Panc1 (cell line): ENCODE measurements at regions not wholly inside any gene's neighbourhood (a gene's known extent, or its start where the extent isn't known, plus 50 kb on each side); places are given as distances from the start of the nearest gene placed in this dataset.

Source experiments
- ATAC-seq: fragments of 200-7000 bp; cut with Tn5 transposase; 2 replicates; pipeline ENCODE4 v1.9.1; 2020; ENCODE audit warnings: mild to moderate bottlenecking, moderate library complexity
- BruUV-seq: library from RNA; stranded (reverse); fragments of 400-500 nt; replicated peaks from 2 replicates; lab custom pipeline; 2021; lab: Mats Ljungman, UMichigan
- CTCF ChIA-PET: fragments of 300-600 bp; sonication (Branson Sonifier 250); formaldehyde crosslinking; loops from one replicate; lab custom pipeline; 2022; ENCODE audit warnings: antibody characterized with exemption; lab: Charles Lee
- POLR2A ChIA-PET: fragments of 300-600 bp; sonication (Branson Sonifier 250); formaldehyde crosslinking; loops from one replicate; lab custom pipeline; 2022; ENCODE audit warnings: antibody characterized with exemption; lab: Charles Lee
- DNase-seq: peaks from one replicate; pipeline ENCODE4 v3.0.0-alpha.2; 2010; ENCODE audit warnings: low read depth, low spot score
- H3K27ac ChIP-seq: 2 replicates; pipeline ENCODE4 v1.5.1; 2011; ENCODE audit warnings: mild to moderate bottlenecking, low read length, inconsistent platforms
- H3K27me3 ChIP-seq: fragments of 200-500 bp; sonication (Bioruptor generic); 2 replicates; pipeline ENCODE4 v1.6.0; 2014; ENCODE audit warnings: low read length, inconsistent platforms; ENCODE audit not compliant: control insufficient read depth, insufficient read depth
- H3K36me3 ChIP-seq: fragments of 200-500 bp; sonication (Bioruptor generic); 2 replicates; pipeline ENCODE4 v1.5.1; 2014; ENCODE audit warnings: inconsistent platforms, mild to moderate bottlenecking, low read length, moderate library complexity; ENCODE audit not compliant: control insufficient read depth, insufficient read depth
- H3K4me1 ChIP-seq: 2 replicates; pipeline ENCODE4 v1.5.1; 2011; ENCODE audit warnings: inconsistent platforms, mild to moderate bottlenecking, low read length, moderate library complexity; ENCODE audit not compliant: control insufficient read depth, insufficient read depth
- H3K4me3 ChIP-seq, 2 experiments: 2 replicates each; pipeline ENCODE4 v1.5.1; 2011 to 2012; ENCODE audit warnings: low read depth in 2 of 2, low read length in 2 of 2, mild to moderate bottlenecking in 2 of 2, inconsistent platforms in 1 of 2, moderate library complexity in 1 of 2
- H3K9me3 ChIP-seq: fragments of 200-500 bp; sonication (Bioruptor generic); 2 replicates; pipeline ENCODE4 v1.5.1; 2014; ENCODE audit warnings: low read depth, mild to moderate bottlenecking, inconsistent platforms, low read length, moderate library complexity; ENCODE audit not compliant: control insufficient read depth, insufficient read depth
- CTCF ChIP-seq: fragments of 450-650 bp; IDR thresholded peaks from 2 replicates; pipeline ENCODE4 v1.5.1; 2017; ENCODE audit warnings: mild to moderate bottlenecking
- POLR2AphosphoS5 ChIP-seq: IDR thresholded peaks from 2 replicates; pipeline ENCODE4 v1.6.1; 2012; ENCODE audit warnings: mild to moderate bottlenecking, low read depth, low read length, moderate library complexity
- REST ChIP-seq, 2 experiments: IDR thresholded peaks; 2 replicates each; pipeline ENCODE4 v1.6.1; 2011 to 2012; ENCODE audit warnings: low read depth in 2 of 2, control low read depth in 1 of 2, low read length in 1 of 2, mild to moderate bottlenecking in 1 of 2, moderate library complexity in 1 of 2; ENCODE audit not compliant: insufficient read depth in 1 of 2
- SIN3A ChIP-seq: IDR thresholded peaks from 2 replicates; pipeline ENCODE4 v1.6.1; 2012; ENCODE audit warnings: low read depth, mild to moderate bottlenecking, low read length, moderate library complexity, borderline replicate concordance; ENCODE audit not compliant: insufficient read depth
- TCF7L2 ChIP-seq: IDR thresholded peaks from 2 replicates; pipeline ENCODE4 v1.6.1; 2011; ENCODE audit warnings: mild to moderate bottlenecking, low read depth, low read length, inconsistent platforms
- in situ Hi-C: cut with HindIII; loops from 2 replicates; pipeline ENCODE4 v1.10.0; 2016; ENCODE audit warnings: low sequenced_read_pairs, low pct_unique_long_range_greater_than_20kb
- intact Hi-C: fragments of 100-400 bp; cut with micrococcal nuclease; formaldehyde crosslinking; loops from one replicate; pipeline ENCODE4 v1.10.0; 2022; ENCODE audit not compliant: unreplicated experiment

DNA sequence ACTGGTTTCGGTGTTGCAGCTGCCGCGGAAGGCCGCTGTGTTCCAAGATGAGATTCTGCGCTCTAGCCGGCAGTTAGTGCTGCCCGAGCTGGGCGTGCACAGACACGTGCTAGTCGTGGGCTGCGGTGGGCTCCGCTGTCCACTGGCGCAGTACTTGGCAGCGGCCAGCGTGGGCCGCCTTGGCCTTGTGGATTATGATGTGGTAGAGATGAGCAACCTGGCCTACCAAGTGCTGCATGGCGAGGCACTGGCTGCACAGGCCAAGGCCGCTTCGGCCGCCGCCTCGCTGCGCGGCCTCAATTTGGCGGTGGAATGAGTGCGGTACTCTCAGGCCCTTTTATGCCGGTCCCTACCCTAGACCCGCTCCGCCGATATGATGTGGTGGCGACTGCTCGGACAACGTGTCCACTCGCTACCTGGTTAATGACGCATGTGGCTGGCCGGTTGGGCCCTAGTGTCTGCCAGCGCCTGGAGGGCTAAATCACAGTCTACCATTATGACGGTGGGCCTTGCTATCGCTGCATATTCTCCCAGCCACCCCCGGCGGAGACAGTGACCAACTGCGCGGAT is 102.2 kb downstream of the SNAPC1 start:
- POLR2A ChIA-PET: no interaction called here
- no TSS peak for BruUV-seq

More for the DNA sequence above, 102.2 kb downstream of the SNAPC1 start:
- ATAC-seq (no peak), DNase-seq (no peak)
- intact Hi-C loops (no loop called here), in situ Hi-C loops (no loop called here)
- no peaks in the 10 kb centered on the region for H3K4me1 ChIP-seq
- H3K27me3 ChIP-seq: no peaks in the 10 kb centered on the region
- H3K4me3 ChIP-seq: no peak overlapping the region
- no peaks in the 10 kb centered on the region for H3K36me3 ChIP-seq
- H3K9me3 ChIP-seq: no peaks in the 10 kb centered on the region
- CTCF ChIA-PET: no interaction called here
- H3K27ac ChIP-seq: no peak overlapping the region
- TF ChIP-seq TCF7L2 (no peak), POLR2AphosphoS5 (no peak), CTCF (no peak), REST (IDR thresholded peaks at IDR 0.05; ENCODE audit: insufficient read depth in 1 of 2, low read depth in 2 of 2, low read length in 1 of 2) (no peak), SIN3A (no peak)
